WTC11 (cell line): ENCODE measurements at regions not wholly inside any gene's neighbourhood (a gene's known extent, or its start where the extent isn't known, plus 50 kb on each side); places are given as distances from the start of the nearest gene placed in this dataset.

ENCODE experiments used
- CREB1 ChIP-seq: sonication (generic); formaldehyde crosslinking; IDR thresholded peaks from 2 replicates; pipeline ENCODE4 v1.8.0; 2023; ENCODE audit warnings: mild to moderate bottlenecking, missing genetic modification reagents
- CTCF ChIP-seq: fragments of 200-600 bp; IDR thresholded peaks from 2 replicates; pipeline ENCODE4 v1.8.0; 2022; ENCODE audit warnings: antibody characterized with exemption
- ZBTB21 ChIP-seq: sonication (generic); formaldehyde crosslinking; IDR thresholded peaks from 2 replicates; pipeline ENCODE4 v1.8.1; 2023; ENCODE audit warnings: mild to moderate bottlenecking, missing genetic modification reagents, borderline replicate concordance

DNA sequence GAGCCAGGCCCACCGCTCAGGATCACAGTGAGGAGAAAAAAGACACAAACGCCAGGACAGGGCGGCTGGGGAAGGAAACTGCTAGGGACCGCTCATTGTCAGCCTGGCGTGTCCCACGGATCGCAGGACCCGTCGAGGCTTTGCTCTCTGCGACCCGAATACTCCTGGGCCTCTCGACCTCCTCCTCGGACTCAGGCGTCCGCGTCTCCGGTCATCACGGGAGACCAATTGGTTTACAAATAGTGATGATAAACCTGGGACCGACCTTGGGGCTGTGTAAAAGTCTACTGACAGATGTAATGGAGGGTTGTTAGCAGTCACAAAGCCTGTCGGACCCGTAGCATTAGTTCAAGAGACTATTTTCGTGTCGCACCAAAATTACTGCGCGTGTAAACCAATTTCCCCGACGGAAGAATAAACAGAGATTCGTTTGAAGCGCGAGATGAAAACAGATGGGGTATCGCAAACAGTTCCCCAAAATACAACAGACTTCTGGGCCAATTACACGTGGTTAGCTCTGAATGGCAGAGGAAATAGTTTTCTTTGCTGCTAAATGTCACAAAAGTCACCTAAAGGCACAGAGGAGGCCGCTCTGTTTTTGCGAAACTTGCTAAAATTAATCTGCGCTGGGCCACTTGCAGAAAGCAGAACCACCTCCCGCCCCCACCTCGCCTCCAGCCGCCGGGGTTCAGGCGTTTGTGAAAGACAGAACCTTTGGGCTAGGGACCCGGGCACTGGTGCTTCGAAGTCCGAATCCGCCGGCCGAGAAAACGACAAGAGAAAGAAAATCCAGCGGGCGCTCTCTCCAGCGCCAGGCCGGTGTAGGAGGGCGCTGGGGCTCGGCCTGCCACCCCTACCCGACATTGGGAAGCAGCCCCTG lies 67.6 kb downstream of the FOXD1 start:
- no peak for TF ChIP-seq CREB1 (CRISPR knock-in tag)
- no peak for TF ChIP-seq CTCF
- no peak for TF ChIP-seq ZBTB21 (CRISPR knock-in tag)
